ENCODE measurements at regions not wholly inside any gene's neighbourhood (a gene's known extent, or its start where the extent isn't known, plus 50 kb on each side); places are given as distances from the start of the nearest gene placed in this dataset.

- DNase-seq = no peak
Measured at GRCh38 chr9:115912086-115912485, 241.5 kb upstream of the PAPPA start.

- DNase-seq = no peak
Measured at GRCh38 chr9:115913696-115914095, 239.9 kb upstream of the PAPPA start.

- no peak for DNase-seq
Measured at GRCh38 chr9:115914291-115914690, 239.3 kb upstream of the PAPPA start.

- DNase-seq = no peak
Measured at GRCh38 chr9:115921301-115921700, 232.3 kb upstream of the PAPPA start.

GRCh38 chr9:115922444-115922843 is 231.1 kb upstream of the PAPPA start:
- no peak for DNase-seq

- DNase-seq = no peak
Measured at GRCh38 chr9:115923410-115923809, 230.2 kb upstream of the PAPPA start.

- no peak for DNase-seq
Measured at GRCh38 chr9:115923903-115924668, 229.5 kb upstream of the PAPPA start.

- no peak for DNase-seq
Measured at GRCh38 chr9:115924669-115924987, 229.0 kb upstream of the PAPPA start.

GRCh38 chr9:115925424-115925823 is 228.2 kb upstream of the PAPPA start:
- DNase-seq = no peak

- no peak for DNase-seq
Measured at GRCh38 chr9:115930472-115930871, 223.1 kb upstream of the PAPPA start.

- no peak for DNase-seq
Measured at GRCh38 chr9:115938479-115938878, 215.1 kb upstream of the PAPPA start.

GRCh38 chr9:115939065-115939765 is 214.4 kb upstream of the PAPPA start:
- DNase-seq = no peak

- no peak for DNase-seq
Measured at GRCh38 chr9:115941561-115942315, 211.9 kb upstream of the PAPPA start.

- DNase-seq = no peak
Measured at GRCh38 chr9:115943431-115944165, 210.0 kb upstream of the PAPPA start.

- no peak for DNase-seq
Measured at GRCh38 chr9:115944166-115944948, 209.2 kb upstream of the PAPPA start.

GRCh38 chr9:115945009-115945431 is 208.6 kb upstream of the PAPPA start:
- no peak for DNase-seq

- DNase-seq = no peak
Measured at GRCh38 chr9:115946530-115946929, 207.1 kb upstream of the PAPPA start.

GRCh38 chr9:115951977-115952376 is 201.6 kb upstream of the PAPPA start:
- DNase-seq = no peak

GRCh38 chr9:115952430-115953292 is 200.9 kb upstream of the PAPPA start:
- DNase-seq = no peak

GRCh38 chr9:115956371-115956770 is 197.2 kb upstream of the PAPPA start:
- DNase-seq = no peak

- DNase-seq = no peak
Measured at GRCh38 chr9:115957585-115957984, 196.0 kb upstream of the PAPPA start.
